Keratinocyte (primary cell): ENCODE measurements at regions not wholly inside any gene's neighbourhood (a gene's known extent, or its start where the extent isn't known, plus 50 kb on each side); places are given as distances from the start of the nearest gene placed in this dataset.

Experiments used
- DNase-seq: peaks from one replicate; pipeline ENCODE4 v3.0.0-alpha.2; 2011; ENCODE audit warnings: low read depth, missing footprints, low spot score
- FAIRE-seq: peaks from 2 replicates; lab custom pipeline; 2011; peaks lifted over from hg19 to GRCh38; lab: Jason Lieb, UNC
- H2AFZ ChIP-seq: 2 replicates; pipeline ENCODE4 v1.6.0; 2012; ENCODE audit warnings: low read length, control low read depth, inconsistent platforms; ENCODE audit not compliant: control insufficient read depth
- H3K27ac ChIP-seq: 2 replicates; pipeline ENCODE4 v1.5.1; 2011; ENCODE audit warnings: low read length; ENCODE audit not compliant: control insufficient read depth, insufficient read depth
- H3K27me3 ChIP-seq: 3 replicates; pipeline ENCODE4 v1.6.0; 2011; ENCODE audit warnings: low read length; ENCODE audit not compliant: control insufficient read depth, insufficient read depth; ENCODE audit errors: extremely low read depth
- H3K36me3 ChIP-seq, 2 experiments: 2 replicates in 1 of 2; 3 replicates in 1 of 2; pipeline ENCODE4 v1.5.1; 2011; ENCODE audit warnings: low read length in 2 of 2, mild to moderate bottlenecking in 1 of 2; ENCODE audit not compliant: control insufficient read depth in 2 of 2, insufficient read depth in 2 of 2; ENCODE audit errors: extremely low read depth in 1 of 2
- H3K4me1 ChIP-seq: 3 replicates; pipeline ENCODE4 v1.5.1; 2011; ENCODE audit warnings: low read length; ENCODE audit not compliant: control insufficient read depth, insufficient read depth; ENCODE audit errors: extremely low read depth
- H3K4me2 ChIP-seq: 3 replicates; pipeline ENCODE4 v1.6.0; 2011; ENCODE audit warnings: low read depth, low read length; ENCODE audit not compliant: control insufficient read depth, insufficient read depth; ENCODE audit errors: extremely low read depth
- H3K4me3 ChIP-seq, 3 experiments: fragments of 200-600 bp in 1 of 3; sonication (generic) in 1 of 3; 2 replicates in 2 of 3; 3 replicates in 1 of 3; pipeline ENCODE4 v1.5.1; 2011 to 2016; ENCODE audit warnings: low read length in 3 of 3, mild to moderate bottlenecking in 3 of 3, control low read depth in 2 of 3, inconsistent platforms in 1 of 3, low read depth in 1 of 3, mixed read lengths in 1 of 3, mixed run types in 1 of 3, moderate library complexity in 1 of 3; ENCODE audit not compliant: control insufficient read depth in 2 of 3, insufficient read depth in 2 of 3; ENCODE audit errors: extremely low read depth in 1 of 3
- H3K79me2 ChIP-seq: 2 replicates; pipeline ENCODE4 v1.6.0; 2012; ENCODE audit warnings: low read length; ENCODE audit not compliant: control insufficient read depth, insufficient read depth
- H3K9ac ChIP-seq: 3 replicates; pipeline ENCODE4 v1.6.0; 2011; ENCODE audit warnings: low read length; ENCODE audit not compliant: control insufficient read depth, insufficient read depth; ENCODE audit errors: extremely low read depth
- H3K9me1 ChIP-seq: 3 replicates; pipeline ENCODE4 v1.6.0; 2011; ENCODE audit warnings: low read length; ENCODE audit not compliant: control insufficient read depth, insufficient read depth; ENCODE audit errors: extremely low read depth
- H3K9me3 ChIP-seq: 2 replicates; pipeline ENCODE4 v1.5.1; 2012; ENCODE audit warnings: low read depth, low read length; ENCODE audit not compliant: control insufficient read depth
- H4K20me1 ChIP-seq: 3 replicates; pipeline ENCODE4 v1.6.0; 2011; ENCODE audit warnings: low read length; ENCODE audit not compliant: control insufficient read depth, insufficient read depth; ENCODE audit errors: extremely low read depth
- CTCF ChIP-seq, 3 experiments: IDR thresholded peaks in 1 of 3; conservative IDR thresholded peaks in 1 of 3; optimal IDR thresholded peaks in 1 of 3; 2 replicates in 2 of 3; 3 replicates in 1 of 3; pipeline versions ENCODE3 to v1.5.1; 2011; ENCODE audit warnings: low read length in 3 of 3, mild to moderate bottlenecking in 3 of 3, moderate library complexity in 2 of 3, control low read depth in 1 of 3, inconsistent platforms in 1 of 3; ENCODE audit not compliant: insufficient read depth in 2 of 3; ENCODE audit errors: extremely low read depth in 1 of 3
- EZH2 ChIP-seq: IDR thresholded peaks from one replicate; pipeline ENCODE4 v1.6.1; 2012; ENCODE audit warnings: inconsistent platforms, mild to moderate bottlenecking, low read length, moderate library complexity
- dilution Hi-C: fragments of 300-500 bp; cut with MboI; formaldehyde crosslinking; loops from one replicate; pipeline ENCODE4 v1.7.0; 2020; ENCODE audit warnings: low sequenced_read_pairs; ENCODE audit not compliant: extremely low pct_ligation_motif_present

- DNase-seq, result no peak
- no peak for FAIRE-seq
- no peak for TF ChIP-seq EZH2
- TF ChIP-seq CTCF (optimal IDR thresholded peaks at IDR 0.05 in 1 of 3, IDR thresholded peaks at IDR 0.05 in 1 of 3, conservative IDR thresholded peaks at IDR 0.05 in 1 of 3; ENCODE audit: extremely low read depth in 1 of 3, insufficient read depth in 2 of 3, low read length in 3 of 3), result no peak
- Histone ChIP-seq H3K79me2 (no peaks in the 10 kb centered on the region), H3K4me1 (no peaks in the 10 kb centered on the region), H3K36me3 (no peaks in the 10 kb centered on the region), H3K4me2 (no peak overlapping the region), H3K27me3 (no peaks in the 10 kb centered on the region), H3K9me3 (no peaks in the 10 kb centered on the region), H3K9me1 (no peaks in the 10 kb centered on the region), H3K4me3 (no peak overlapping the region), H2AFZ (no peak overlapping the region), H3K9ac (no peak overlapping the region), H3K27ac (no peak overlapping the region), H4K20me1 (no peaks in the 10 kb centered on the region)
- dilution Hi-C loops, result no loop called here
These were observed 267.3 kb downstream of the RFC3 start for GRCh38 chr13:34085204-34085603.

- H3K9me3 ChIP-seq, result no peaks in the 10 kb centered on the region
- DNase-seq (no peak), FAIRE-seq (no peak)
- H4K20me1 ChIP-seq, result no peaks in the 10 kb centered on the region
- TF ChIP-seq EZH2 (no peak), CTCF (optimal IDR thresholded peaks at IDR 0.05 in 1 of 3, IDR thresholded peaks at IDR 0.05 in 1 of 3, conservative IDR thresholded peaks at IDR 0.05 in 1 of 3; ENCODE audit: extremely low read depth in 1 of 3, insufficient read depth in 2 of 3, low read length in 3 of 3) (no peak)
- no peak overlapping the region for H3K27ac ChIP-seq
- dilution Hi-C loops, result no loop called here
- H3K36me3 ChIP-seq, result no peaks in the 10 kb centered on the region
- H3K9ac ChIP-seq, result no peak overlapping the region
- no peak overlapping the region for H3K4me3 ChIP-seq
- H2AFZ ChIP-seq, result no peak overlapping the region
- no peak overlapping the region for H3K4me2 ChIP-seq
- H3K4me1 ChIP-seq, result no peaks in the 10 kb centered on the region
- no peaks in the 10 kb centered on the region for H3K27me3 ChIP-seq
- no peaks in the 10 kb centered on the region for H3K79me2 ChIP-seq
- H3K9me1 ChIP-seq, result no peaks in the 10 kb centered on the region
These were observed 268.3 kb downstream of the RFC3 start for GRCh38 chr13:34086281-34086680.
